Stimulated activated CD8-positive, alpha-beta memory T cell treated with anti-CD3 and anti-CD28 coated beads, Interleukin-15, amount 100 ng/mL, for 24 hours (primary cell): ENCODE measurements at regions not wholly inside any gene's neighbourhood (a gene's known extent, or its start where the extent isn't known, plus 50 kb on each side); places are given as distances from the start of the nearest gene placed in this dataset.
"Not testable (repeated sequence)": the region's sequence is repeated elsewhere in the genome, so short reads cannot be mapped to it uniquely, and the experiment has no call there.

Experiments
- DNase-seq: peaks from one replicate; pipeline ENCODE4 v3.0.0-alpha.2; 2020; ENCODE audit warnings: low read depth

GRCh38 chr2:235105821-235106359, 154.1 kb downstream of the SH3BP4 start:
- no peak for DNase-seq

- no peak for DNase-seq
Observed at GRCh38 chr2:235106874-235107639, 155.2 kb downstream of the SH3BP4 start.

GRCh38 chr2:235107640-235107951, 155.8 kb downstream of the SH3BP4 start:
- DNase-seq = no peak

- not testable (repeated sequence) for DNase-seq
Observed at GRCh38 chr2:235109561-235109960, 157.7 kb downstream of the SH3BP4 start.

- DNase-seq = no peak
Observed at GRCh38 chr2:235112365-235112764, 160.5 kb downstream of the SH3BP4 start.

GRCh38 chr2:235113854-235114253, 162.0 kb downstream of the SH3BP4 start:
- DNase-seq = no peak

GRCh38 chr2:235114286-235114685, 162.5 kb downstream of the SH3BP4 start:
- no peak for DNase-seq

GRCh38 chr2:235115521-235115920, 163.7 kb downstream of the SH3BP4 start:
- DNase-seq = no peak

- DNase-seq = no peak
Observed at GRCh38 chr2:235116885-235117492, 165.2 kb downstream of the SH3BP4 start.

- DNase-seq = no peak
Observed at GRCh38 chr2:235126768-235127167, 175.0 kb downstream of the SH3BP4 start.

- DNase-seq = no peak
Observed at GRCh38 chr2:235127931-235128330, 176.1 kb downstream of the SH3BP4 start.

- no peak for DNase-seq
Observed at GRCh38 chr2:235129850-235130249, 178.0 kb downstream of the SH3BP4 start.

GRCh38 chr2:235131334-235132305, 179.8 kb downstream of the SH3BP4 start:
- no peak for DNase-seq

GRCh38 chr2:235132651-235133050, 180.8 kb downstream of the SH3BP4 start:
- DNase-seq = no peak

GRCh38 chr2:235133837-235134236, 182.0 kb downstream of the SH3BP4 start:
- DNase-seq = no peak

GRCh38 chr2:235134420-235134819, 182.6 kb downstream of the SH3BP4 start:
- DNase-seq = no peak

GRCh38 chr2:235135195-235135965, 183.6 kb downstream of the SH3BP4 start:
- DNase-seq = no peak

- peak; percentile 21 for DNase-seq
Observed at GRCh38 chr2:235135990-235136561, 184.3 kb downstream of the SH3BP4 start.

GRCh38 chr2:235138339-235138738, 186.5 kb downstream of the SH3BP4 start:
- no peak for DNase-seq

GRCh38 chr2:235139956-235140800, 188.4 kb downstream of the SH3BP4 start:
- DNase-seq = no peak

- no peak for DNase-seq
Observed at GRCh38 chr2:235140801-235141081, 188.9 kb downstream of the SH3BP4 start.
